Fibroblast of mammary gland (primary cell): ENCODE measurements at regions not wholly inside any gene's neighbourhood (a gene's known extent, or its start where the extent isn't known, plus 50 kb on each side); places are given as distances from the start of the nearest gene placed in this dataset.
A peak's percentile ranks its signal among the peaks of the same experiment; 100 is the strongest.

Experiments used
- DNase-seq: peaks from one replicate; pipeline ENCODE4 v3.0.0-alpha.2; 2010; ENCODE audit warnings: low read depth
- H3K4me3 ChIP-seq: 2 replicates; pipeline ENCODE4 v1.5.1; 2011; ENCODE audit warnings: low read depth, mild to moderate bottlenecking, low read length, moderate library complexity; ENCODE audit not compliant: control insufficient read depth
- TF ChIP-seq, protein P1 (sequence below): conservative IDR thresholded peaks from 2 replicates; pipeline ENCODE4 v1.5.1; 2011; ENCODE audit warnings: low read depth, low read length, inconsistent platforms; ENCODE audit not compliant: control insufficient read depth, insufficient read depth

DNA sequence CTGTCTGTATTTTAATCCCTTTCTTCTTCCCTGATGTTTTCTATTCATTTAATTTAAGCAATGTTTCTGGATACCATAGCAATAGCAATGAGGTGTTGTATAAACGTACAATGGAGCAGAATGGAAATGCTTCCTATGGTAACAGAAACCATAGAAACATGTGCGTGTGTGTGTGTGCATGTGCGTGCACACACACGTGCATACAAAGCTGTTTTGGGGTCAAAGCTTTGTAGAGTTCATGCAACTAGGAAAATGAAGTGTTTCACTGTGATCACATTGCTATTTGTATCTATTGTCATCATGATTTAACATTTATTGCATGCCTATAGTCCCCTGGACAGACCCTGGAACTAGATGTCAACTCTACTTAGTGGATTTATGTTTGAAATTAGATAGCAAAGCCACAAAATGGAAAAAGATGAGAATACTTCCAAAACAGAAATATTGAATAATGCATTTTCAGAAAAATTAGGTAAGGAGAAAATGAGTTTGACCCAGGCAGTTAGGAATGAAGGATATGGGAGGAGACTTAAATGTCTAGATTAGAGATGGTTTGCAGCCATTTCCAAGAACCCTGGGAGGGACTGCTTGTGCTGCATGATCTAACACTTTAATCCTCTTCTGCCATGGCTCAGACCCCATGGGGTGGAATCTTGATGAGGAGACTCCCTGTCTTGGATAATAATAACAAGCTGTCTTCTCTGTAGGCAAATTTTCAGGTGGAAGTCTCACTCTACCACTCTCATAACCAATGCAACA, 124.4 kb downstream of the TRMT11 start:
- DNase-seq = no peak
- no peak overlapping the region for H3K4me3 ChIP-seq
- TF ChIP-seq, protein P1, sequence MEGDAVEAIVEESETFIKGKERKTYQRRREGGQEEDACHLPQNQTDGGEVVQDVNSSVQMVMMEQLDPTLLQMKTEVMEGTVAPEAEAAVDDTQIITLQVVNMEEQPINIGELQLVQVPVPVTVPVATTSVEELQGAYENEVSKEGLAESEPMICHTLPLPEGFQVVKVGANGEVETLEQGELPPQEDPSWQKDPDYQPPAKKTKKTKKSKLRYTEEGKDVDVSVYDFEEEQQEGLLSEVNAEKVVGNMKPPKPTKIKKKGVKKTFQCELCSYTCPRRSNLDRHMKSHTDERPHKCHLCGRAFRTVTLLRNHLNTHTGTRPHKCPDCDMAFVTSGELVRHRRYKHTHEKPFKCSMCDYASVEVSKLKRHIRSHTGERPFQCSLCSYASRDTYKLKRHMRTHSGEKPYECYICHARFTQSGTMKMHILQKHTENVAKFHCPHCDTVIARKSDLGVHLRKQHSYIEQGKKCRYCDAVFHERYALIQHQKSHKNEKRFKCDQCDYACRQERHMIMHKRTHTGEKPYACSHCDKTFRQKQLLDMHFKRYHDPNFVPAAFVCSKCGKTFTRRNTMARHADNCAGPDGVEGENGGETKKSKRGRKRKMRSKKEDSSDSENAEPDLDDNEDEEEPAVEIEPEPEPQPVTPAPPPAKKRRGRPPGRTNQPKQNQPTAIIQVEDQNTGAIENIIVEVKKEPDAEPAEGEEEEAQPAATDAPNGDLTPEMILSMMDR = no peak

DNA sequence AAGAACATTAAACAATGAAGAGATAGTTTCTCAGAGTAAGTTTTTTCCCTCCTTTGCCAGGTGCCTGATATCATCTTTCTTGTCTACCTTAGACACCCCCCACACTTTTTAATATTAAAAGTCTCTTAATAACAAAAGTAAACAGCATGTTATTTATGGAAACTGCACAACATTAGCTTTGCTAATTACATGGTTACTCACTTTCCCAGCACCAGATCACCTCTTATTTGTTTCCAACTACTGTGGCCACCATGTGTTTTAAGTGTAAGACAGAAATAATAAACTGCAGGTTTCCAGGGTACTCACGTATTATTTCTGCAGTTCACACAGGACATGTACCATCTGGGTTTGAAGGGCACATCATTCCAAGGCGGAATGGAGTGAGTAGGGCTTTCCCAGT, 125.0 kb downstream of the TRMT11 start:
- H3K4me3 ChIP-seq = no peak overlapping the region
- TF ChIP-seq, protein P1 = no peak
- DNase-seq = no peak

DNA sequence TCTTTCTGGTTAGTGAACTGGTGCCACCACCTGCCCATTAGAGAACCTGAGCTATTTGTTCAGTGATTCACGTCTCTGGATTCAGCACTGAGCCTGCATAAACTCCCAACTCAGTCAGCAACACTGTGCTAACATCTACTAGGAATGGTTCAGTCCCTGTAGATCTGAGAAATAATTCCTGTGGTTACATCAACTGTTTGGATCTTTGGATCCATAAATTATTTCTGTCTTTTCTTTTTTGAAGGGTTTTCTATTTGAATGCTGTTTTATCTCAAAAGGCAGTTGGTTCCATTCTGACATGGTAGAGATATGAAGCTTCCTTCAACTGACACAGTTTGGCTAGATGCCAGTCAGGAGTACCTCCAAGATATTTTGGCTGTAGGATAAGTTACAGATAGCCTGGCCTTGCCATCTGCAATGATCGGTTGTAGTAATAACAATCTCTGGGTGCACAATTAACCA, 125.9 kb downstream of the TRMT11 start:
- H3K4me3 ChIP-seq = no peak overlapping the region
- TF ChIP-seq, protein P1 = no peak
- peak; percentile 23 for DNase-seq

DNA sequence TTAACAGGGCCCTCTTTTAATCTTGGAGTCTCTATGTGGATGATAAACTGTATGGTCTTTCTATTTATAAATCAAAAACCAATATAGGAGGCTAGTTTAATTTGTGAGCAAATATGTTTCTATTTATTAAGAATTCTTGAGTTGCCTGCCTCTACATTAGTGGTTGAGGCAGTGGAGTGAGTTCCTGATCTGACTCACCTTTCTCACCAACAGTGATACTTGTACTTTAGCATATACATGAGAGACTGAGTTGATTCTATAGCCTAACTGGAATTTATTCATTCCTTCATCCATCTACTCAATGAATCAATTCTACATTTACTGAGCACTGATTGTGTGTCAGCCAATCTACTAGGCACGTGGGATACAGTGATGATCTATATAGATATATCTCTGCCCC, 126.9 kb downstream of the TRMT11 start:
- DNase-seq = no peak

DNA sequence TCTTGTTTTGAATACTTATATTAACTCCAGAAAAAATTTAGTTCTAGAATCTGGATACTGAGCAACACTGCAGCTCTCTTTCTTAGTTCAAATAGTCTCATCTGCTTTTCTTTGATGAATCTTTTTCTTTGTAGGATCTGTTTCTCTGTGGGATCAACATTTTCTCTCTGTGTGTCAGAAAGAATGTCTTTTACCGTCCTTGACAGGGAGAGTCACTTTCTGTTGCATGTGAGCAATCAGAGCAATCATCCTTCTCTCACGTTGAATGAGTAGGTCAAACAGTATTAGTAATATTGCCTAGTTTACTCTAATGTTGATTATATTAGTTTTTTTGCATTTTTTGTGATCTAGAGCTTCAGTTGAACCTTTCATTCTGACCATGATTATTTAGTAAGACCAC, 130.9 kb downstream of the TRMT11 start:
- TF ChIP-seq, protein P1 = no peak
- DNase-seq = no peak
- no peak overlapping the region for H3K4me3 ChIP-seq

More for the DNA sequence above, 126.9 kb downstream of the TRMT11 start:
- TF ChIP-seq, protein P1 = no peak
- no peak overlapping the region for H3K4me3 ChIP-seq

DNA sequence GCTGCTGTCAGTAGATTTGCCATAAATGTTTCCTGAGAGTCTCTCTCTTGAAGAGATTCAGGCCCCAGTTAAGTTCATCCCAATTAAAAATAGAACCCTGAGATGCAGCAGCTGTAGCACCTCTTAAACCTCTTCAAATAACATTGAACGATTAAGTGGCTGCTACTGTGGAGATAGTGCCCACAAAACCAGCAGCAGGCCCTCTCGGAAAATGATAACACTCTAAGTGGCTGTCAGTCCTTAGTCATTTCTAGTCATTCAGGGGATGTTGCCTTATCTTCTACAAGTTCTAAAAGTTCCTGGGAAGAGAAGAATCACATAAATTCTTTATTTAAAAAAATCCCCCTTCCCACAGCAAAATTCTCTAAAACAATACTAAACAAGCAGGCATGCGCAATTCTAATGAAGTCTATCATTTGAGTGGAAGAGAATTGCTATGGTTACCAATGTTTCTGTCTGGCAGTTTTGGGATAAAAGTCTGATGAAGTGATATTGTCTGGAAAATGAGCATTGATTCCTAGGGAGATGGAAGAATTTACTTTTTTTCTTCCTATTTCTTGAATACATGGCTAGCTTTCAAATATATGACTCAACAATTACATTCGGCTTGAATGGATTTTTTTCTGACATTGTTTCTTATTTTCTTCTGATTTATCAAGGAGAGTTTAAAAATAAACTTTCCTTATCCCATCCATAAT, 131.9 kb downstream of the TRMT11 start:
- TF ChIP-seq, protein P1 = no peak
- DNase-seq = peak; percentile 18
- H3K4me3 ChIP-seq = no peak overlapping the region

DNA sequence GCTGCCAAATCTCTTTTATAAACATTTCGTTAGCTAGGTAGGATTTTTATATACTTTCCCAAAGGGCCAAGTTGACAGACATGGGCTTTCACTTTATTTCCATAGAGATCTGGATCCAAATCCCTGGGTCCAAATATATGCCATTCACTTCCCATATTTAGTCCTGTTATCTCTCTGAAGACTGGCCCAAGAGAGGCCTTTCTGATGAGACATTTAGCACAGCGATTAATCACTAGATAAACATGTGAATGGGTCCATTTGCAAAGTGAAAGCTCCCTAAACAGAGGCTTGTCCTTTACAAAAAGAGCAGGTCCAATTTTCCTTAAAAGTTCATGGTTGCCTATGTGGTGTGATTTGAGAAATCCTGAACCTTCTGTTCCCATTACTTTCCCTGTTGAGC, 132.6 kb downstream of the TRMT11 start:
- no peak overlapping the region for H3K4me3 ChIP-seq
- TF ChIP-seq, protein P1 = no peak
- peak; percentile 33 for DNase-seq
